Nephron progenitor cell (in vitro differentiated cells): ENCODE measurements at regions not wholly inside any gene's neighbourhood (a gene's known extent, or its start where the extent isn't known, plus 50 kb on each side); places are given as distances from the start of the nearest gene placed in this dataset.

Experiments used
- DNase-seq: peaks from one replicate; pipeline ENCODE4 v3.0.0; 2021
- H3K27ac Mint-ChIP-seq: 2 replicates; pipeline ENCODE4 v1.8.0; 2021; ENCODE audit warnings: mild to moderate bottlenecking, moderate library complexity, mixed read lengths
- H3K27me3 Mint-ChIP-seq: 2 replicates; pipeline ENCODE4 v1.8.0; 2021; ENCODE audit warnings: mild to moderate bottlenecking, low read depth, mixed read lengths; ENCODE audit not compliant: poor library complexity
- H3K36me3 Mint-ChIP-seq: 2 replicates; pipeline ENCODE4 v1.8.0; 2021; ENCODE audit warnings: low read depth, mixed read lengths
- H3K4me1 Mint-ChIP-seq: 2 replicates; pipeline ENCODE4 v1.8.0; 2021; ENCODE audit warnings: mixed read lengths
- H3K4me3 Mint-ChIP-seq: 2 replicates; pipeline ENCODE4 v1.8.0; 2021; ENCODE audit warnings: mild to moderate bottlenecking, moderate library complexity, mixed read lengths
- H3K9me3 Mint-ChIP-seq: 2 replicates; pipeline ENCODE4 v1.8.0; 2021; ENCODE audit warnings: mild to moderate bottlenecking, moderate library complexity, mixed read lengths
- TF ChIP-seq, protein P1 (sequence below): fragments of 200-600 bp; sonication (generic); IDR thresholded peaks from 2 replicates; pipeline ENCODE4 v1.5.0; 2021; ENCODE audit warnings: antibody characterized with exemption

DNA sequence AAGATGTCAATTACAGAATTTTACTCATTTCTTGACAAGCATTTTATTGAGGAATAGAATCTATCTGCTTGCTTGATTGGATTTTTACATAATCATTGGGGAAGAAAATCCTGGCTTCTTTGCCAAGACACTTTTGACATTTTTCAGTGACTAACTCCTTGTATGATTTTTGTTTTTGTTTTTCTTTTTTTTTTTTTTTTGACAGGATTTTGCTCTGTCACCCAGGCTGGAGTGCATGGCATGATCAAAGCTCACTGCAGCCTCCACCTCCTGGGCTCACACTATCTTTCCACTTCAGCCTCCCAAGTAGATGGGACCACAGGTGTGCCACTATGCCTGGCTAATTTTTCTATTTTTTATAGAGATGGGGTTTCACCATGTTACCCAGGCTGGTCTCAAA lies 672.3 kb upstream of the RGMB start:
- Mint-ChIP-seq H3K36me3 (no peaks in the 10 kb centered on the region), H3K4me1 (no peaks in the 10 kb centered on the region), H3K27ac (no peak overlapping the region), H3K4me3 (no peak overlapping the region), H3K27me3 (no peaks in the 10 kb centered on the region), H3K9me3 (no peaks in the 10 kb centered on the region)
- DNase-seq, result no peak
- TF ChIP-seq, protein P1, sequence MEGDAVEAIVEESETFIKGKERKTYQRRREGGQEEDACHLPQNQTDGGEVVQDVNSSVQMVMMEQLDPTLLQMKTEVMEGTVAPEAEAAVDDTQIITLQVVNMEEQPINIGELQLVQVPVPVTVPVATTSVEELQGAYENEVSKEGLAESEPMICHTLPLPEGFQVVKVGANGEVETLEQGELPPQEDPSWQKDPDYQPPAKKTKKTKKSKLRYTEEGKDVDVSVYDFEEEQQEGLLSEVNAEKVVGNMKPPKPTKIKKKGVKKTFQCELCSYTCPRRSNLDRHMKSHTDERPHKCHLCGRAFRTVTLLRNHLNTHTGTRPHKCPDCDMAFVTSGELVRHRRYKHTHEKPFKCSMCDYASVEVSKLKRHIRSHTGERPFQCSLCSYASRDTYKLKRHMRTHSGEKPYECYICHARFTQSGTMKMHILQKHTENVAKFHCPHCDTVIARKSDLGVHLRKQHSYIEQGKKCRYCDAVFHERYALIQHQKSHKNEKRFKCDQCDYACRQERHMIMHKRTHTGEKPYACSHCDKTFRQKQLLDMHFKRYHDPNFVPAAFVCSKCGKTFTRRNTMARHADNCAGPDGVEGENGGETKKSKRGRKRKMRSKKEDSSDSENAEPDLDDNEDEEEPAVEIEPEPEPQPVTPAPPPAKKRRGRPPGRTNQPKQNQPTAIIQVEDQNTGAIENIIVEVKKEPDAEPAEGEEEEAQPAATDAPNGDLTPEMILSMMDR, result no peak

DNA sequence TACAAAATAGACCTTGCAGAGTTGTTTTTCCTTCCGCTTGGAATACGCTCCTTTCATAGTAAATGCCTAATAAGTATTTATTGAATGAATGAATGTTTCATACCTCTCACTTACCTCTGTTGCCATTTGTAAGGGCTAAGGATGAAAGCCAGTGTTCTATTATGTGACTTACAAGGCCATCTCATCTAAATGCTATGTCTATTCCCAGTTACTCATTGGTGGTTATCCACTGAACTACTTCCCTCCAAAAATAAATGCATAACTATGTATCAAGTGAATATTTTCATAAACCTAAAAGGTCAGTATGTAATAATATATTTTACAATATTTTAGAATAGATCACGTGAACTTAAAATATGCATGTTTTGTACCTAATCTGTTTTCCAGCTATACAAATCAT lies 670.5 kb upstream of the RGMB start:
- DNase-seq, result no peak
- Mint-ChIP-seq H3K4me3 (no peak overlapping the region), H3K9me3 (no peaks in the 10 kb centered on the region), H3K36me3 (no peaks in the 10 kb centered on the region), H3K27ac (no peak overlapping the region), H3K27me3 (no peaks in the 10 kb centered on the region), H3K4me1 (no peaks in the 10 kb centered on the region)
- TF ChIP-seq, protein P1, result no peak

DNA sequence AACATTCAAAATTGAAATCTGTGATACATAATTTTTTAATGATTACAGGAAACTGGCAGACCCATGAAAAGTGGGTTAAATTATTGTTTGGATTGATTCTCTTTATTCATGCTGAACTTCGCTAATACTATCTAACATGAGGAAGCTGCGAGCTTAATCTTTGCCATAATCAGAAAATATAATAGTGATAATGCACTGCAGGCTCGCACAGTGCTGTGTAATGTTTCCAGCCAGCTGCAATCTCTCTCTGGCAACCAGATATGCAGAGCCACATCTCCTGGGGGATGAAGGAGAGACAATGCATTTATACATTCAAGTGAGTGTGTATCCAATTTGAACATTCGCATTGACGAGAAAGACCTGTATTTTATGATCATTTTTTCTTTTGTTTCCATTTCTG lies 669.7 kb upstream of the RGMB start:
- DNase-seq, result no peak
- H3K27me3 Mint-ChIP-seq, result no peaks in the 10 kb centered on the region
- H3K4me1 Mint-ChIP-seq, result no peaks in the 10 kb centered on the region
- no peak overlapping the region for H3K4me3 Mint-ChIP-seq
- no peaks in the 10 kb centered on the region for H3K36me3 Mint-ChIP-seq
- H3K9me3 Mint-ChIP-seq, result no peaks in the 10 kb centered on the region
- H3K27ac Mint-ChIP-seq, result no peak overlapping the region
- TF ChIP-seq, protein P1, result no peak

DNA sequence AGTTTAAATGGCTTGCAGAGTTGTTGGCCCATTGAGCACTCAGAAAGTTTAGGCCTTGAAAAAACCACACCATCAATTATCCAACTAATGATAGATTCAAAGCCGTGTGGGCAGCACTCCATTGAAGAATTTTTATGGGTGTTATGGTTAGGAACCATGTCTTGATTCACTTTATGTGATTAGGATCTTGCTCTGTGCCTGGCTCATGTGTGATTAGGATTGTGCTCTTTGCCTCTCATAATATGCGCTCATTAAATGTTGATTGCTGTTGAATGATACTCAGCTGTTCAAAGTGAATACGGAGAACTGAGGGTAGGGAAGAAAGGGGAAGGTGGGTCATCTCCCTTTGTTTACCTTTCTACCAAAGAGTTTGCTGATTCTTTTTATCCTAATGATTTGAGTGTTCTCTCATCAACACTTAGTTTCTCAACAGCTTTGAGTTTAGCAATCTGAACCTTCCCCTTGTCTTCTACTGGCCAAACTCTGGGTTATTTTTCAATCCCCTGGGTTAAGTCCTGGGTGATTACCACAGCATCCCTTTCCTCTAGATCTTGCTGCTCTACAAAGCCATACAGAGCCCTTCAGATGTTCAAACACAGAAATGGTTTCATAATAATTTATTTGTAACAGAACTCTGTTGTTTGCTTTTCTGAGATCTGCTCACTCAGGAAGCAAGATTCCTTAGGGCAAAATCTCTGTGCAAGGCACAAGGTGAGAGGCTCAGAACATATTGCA lies 668.8 kb upstream of the RGMB start:
- H3K4me3 Mint-ChIP-seq, result no peak overlapping the region
- H3K27ac Mint-ChIP-seq, result no peak overlapping the region

DNA sequence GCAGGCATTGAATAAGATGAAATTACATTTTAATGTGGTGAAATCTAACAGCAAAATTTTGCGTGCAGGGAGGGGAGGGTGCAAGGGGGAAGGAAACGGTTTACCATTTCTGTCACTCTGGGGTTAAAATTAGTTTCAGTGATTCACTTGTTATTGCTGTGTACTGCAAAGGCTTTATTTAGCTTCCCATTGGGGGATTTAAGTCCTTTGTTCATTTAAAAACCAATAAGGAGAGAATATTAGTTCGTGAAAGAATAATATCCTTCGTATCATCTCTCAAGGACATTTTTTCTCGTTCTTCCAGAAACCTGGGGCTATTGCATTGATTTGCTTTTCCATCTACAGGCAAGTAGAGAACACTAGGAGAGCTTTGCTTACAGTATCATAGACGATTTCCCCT lies 667.8 kb upstream of the RGMB start:
- DNase-seq, result no peak
- H3K4me3 Mint-ChIP-seq, result no peak overlapping the region
- no peaks in the 10 kb centered on the region for H3K27me3 Mint-ChIP-seq
- no peak overlapping the region for H3K27ac Mint-ChIP-seq
- H3K36me3 Mint-ChIP-seq, result no peaks in the 10 kb centered on the region
- H3K4me1 Mint-ChIP-seq, result no peaks in the 10 kb centered on the region
- TF ChIP-seq, protein P1, result no peak
- no peaks in the 10 kb centered on the region for H3K9me3 Mint-ChIP-seq

More for the DNA sequence above, 668.8 kb upstream of the RGMB start:
- Mint-ChIP-seq H3K27me3 (no peaks in the 10 kb centered on the region), H3K9me3 (no peaks in the 10 kb centered on the region), H3K36me3 (no peaks in the 10 kb centered on the region), H3K4me1 (no peaks in the 10 kb centered on the region)
- DNase-seq, result no peak
- TF ChIP-seq, protein P1, result no peak
